HAP-1 (cell line): ENCODE measurements at regions not wholly inside any gene's neighbourhood (a gene's known extent, or its start where the extent isn't known, plus 50 kb on each side); places are given as distances from the start of the nearest gene placed in this dataset.

Experiments
- DNase-seq, 2 experiments: peaks; one replicate each; pipeline ENCODE4 v3.0.0-alpha.2; 2016 to 2020; ENCODE audit warnings: low spot score in 2 of 2
- H3K27me3 ChIP-seq: fragments of 250-450 bp; sonication (Bioruptor Pico); 2 replicates; pipeline ENCODE4 v1.5.1; 2020; ENCODE audit warnings: low read depth, mild to moderate bottlenecking, moderate library complexity
- H3K36me3 ChIP-seq: fragments of 250-450 bp; sonication (Bioruptor Pico); replicated peaks from 2 replicates; pipeline ENCODE4 v1.5.1; 2020; ENCODE audit warnings: mild to moderate bottlenecking
- H3K4me1 ChIP-seq: fragments of 250-450 bp; sonication (Bioruptor Pico); 2 replicates; pipeline ENCODE4 v1.5.1; 2020; ENCODE audit warnings: mild to moderate bottlenecking
- H3K4me3 ChIP-seq: fragments of 250-450 bp; sonication (Bioruptor Pico); 2 replicates; pipeline ENCODE4 v1.5.1; 2020; ENCODE audit warnings: mild to moderate bottlenecking, moderate library complexity
- H3K9me3 ChIP-seq: fragments of 250-450 bp; sonication (Bioruptor Pico); 2 replicates; pipeline ENCODE4 v1.5.1; 2020; ENCODE audit warnings: mild to moderate bottlenecking, moderate library complexity
- in situ Hi-C: fragments of 300-500 bp; cut with MboI; formaldehyde crosslinking; loops from 3 replicates; pipeline ENCODE4 v1.14.3; 2020; ENCODE audit warnings: low sequenced_read_pairs, inconsistent platforms, mixed read lengths

GRCh38 chr20:11072982-11073381, 399.2 kb upstream of the JAG1 start:
- H3K4me1 ChIP-seq = no peaks in the 10 kb centered on the region
- peaks cover 3% of the 10 kb centered on the region for H3K27me3 ChIP-seq
- H3K4me3 ChIP-seq = no peak overlapping the region
- no peaks in the 10 kb centered on the region for H3K36me3 ChIP-seq
- DNase-seq = no peak
- in situ Hi-C loops = no loop called here
- no peaks in the 10 kb centered on the region for H3K9me3 ChIP-seq

GRCh38 chr20:11076434-11077105, 402.8 kb upstream of the JAG1 start:
- Histone ChIP-seq H3K4me1 (no peaks in the 10 kb centered on the region), H3K27me3 (peaks cover 3% of the 10 kb centered on the region), H3K4me3 (no peak overlapping the region), H3K9me3 (no peaks in the 10 kb centered on the region), H3K36me3 (no peaks in the 10 kb centered on the region)
- in situ Hi-C loops = no loop called here
- DNase-seq = no peak

GRCh38 chr20:11077226-11077625, 403.4 kb upstream of the JAG1 start:
- in situ Hi-C loops = no loop called here

DNA sequence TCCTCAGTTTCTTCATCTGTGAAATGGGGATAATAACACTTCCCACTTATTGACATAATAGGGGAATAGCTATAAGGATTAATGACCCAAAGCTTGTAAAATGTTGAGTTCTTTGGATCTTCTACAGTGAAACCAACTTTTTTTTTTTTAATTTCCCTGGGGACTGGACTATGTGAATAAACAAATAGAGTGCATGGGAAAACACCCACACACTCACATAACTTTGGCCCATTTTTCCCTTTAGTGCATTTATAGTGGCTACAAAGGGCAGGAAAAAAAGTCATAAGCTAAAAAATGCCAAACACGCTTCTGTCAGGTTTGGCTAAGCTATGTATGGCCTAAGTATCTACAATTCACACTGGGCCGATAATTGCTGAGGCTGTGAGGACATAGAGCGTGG, 406.2 kb upstream of the JAG1 start:
- no peaks in the 10 kb centered on the region for H3K4me1 ChIP-seq
- H3K4me3 ChIP-seq = no peak overlapping the region
- H3K9me3 ChIP-seq = no peaks in the 10 kb centered on the region
- H3K27me3 ChIP-seq = no peaks in the 10 kb centered on the region
- in situ Hi-C loops = no loop called here
- DNase-seq = no peak
- no peaks in the 10 kb centered on the region for H3K36me3 ChIP-seq

More at GRCh38 chr20:11077226-11077625, 403.4 kb upstream of the JAG1 start:
- Histone ChIP-seq H3K9me3 (no peaks in the 10 kb centered on the region), H3K4me3 (no peak overlapping the region), H3K36me3 (no peaks in the 10 kb centered on the region), H3K27me3 (peaks cover 3% of the 10 kb centered on the region), H3K4me1 (no peaks in the 10 kb centered on the region)
- no peak for DNase-seq

- Histone ChIP-seq H3K4me3 (no peak overlapping the region), H3K9me3 (no peaks in the 10 kb centered on the region), H3K36me3 (no peaks in the 10 kb centered on the region), H3K4me1 (no peaks in the 10 kb centered on the region), H3K27me3 (no peaks in the 10 kb centered on the region)
- in situ Hi-C loops = no loop called here
- DNase-seq = no peak
These were observed 407.1 kb upstream of the JAG1 start for GRCh38 chr20:11080781-11081377.

GRCh38 chr20:11083841-11084240, 410.0 kb upstream of the JAG1 start:
- Histone ChIP-seq H3K27me3 (no peaks in the 10 kb centered on the region), H3K9me3 (no peaks in the 10 kb centered on the region), H3K4me3 (no peak overlapping the region), H3K36me3 (no peaks in the 10 kb centered on the region), H3K4me1 (no peaks in the 10 kb centered on the region)
- no peak for DNase-seq
- in situ Hi-C loops = no loop called here

DNA sequence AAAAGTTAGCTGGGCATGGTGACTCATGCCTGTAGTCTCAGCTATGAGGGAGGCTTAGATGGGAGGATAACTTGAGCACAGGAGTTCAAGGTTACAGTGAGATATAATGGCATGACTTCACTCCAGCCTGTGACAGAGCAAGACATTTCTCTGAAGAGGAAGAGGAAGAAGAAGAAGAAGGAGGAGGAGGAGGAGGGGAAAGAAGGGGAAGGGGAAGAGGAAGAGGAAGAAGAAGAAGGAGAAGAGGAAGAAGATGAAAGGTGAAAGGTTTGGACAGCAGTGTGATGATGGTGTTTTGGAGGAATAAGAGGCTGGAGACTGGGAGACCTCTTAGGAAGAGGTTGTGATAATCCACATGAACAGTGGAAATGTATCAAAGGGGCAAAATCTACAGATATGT, 410.7 kb upstream of the JAG1 start:
- H3K36me3 ChIP-seq = no peaks in the 10 kb centered on the region
- DNase-seq = no peak
- no peaks in the 10 kb centered on the region for H3K9me3 ChIP-seq
- no peaks in the 10 kb centered on the region for H3K4me1 ChIP-seq
- H3K4me3 ChIP-seq = no peak overlapping the region
- H3K27me3 ChIP-seq = no peaks in the 10 kb centered on the region
- in situ Hi-C loops = no loop called here

DNA sequence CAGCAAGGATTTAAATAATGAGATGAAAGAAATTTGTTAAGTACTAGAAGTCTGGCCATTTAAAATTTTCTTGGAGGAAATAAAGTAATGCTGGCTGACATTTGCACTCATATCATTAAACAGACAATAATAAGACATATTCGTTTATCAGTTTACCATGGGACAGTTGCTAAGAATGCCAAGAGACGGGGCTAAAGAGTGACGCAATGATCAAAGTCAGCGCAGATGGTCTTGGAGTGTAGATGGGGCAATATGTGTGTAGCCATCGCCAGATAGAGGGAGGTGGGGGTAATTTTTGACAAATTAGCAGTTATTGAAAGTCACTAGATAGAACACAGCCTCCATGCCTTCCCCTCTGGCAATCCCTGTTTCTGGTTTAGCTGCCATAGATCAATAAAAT, 413.2 kb upstream of the JAG1 start:
- Histone ChIP-seq H3K9me3 (no peaks in the 10 kb centered on the region), H3K4me3 (no peak overlapping the region), H3K4me1 (no peaks in the 10 kb centered on the region), H3K27me3 (peaks cover 2% of the 10 kb centered on the region; the same call in 1 of the 2 replicates), H3K36me3 (no peaks in the 10 kb centered on the region)
- DNase-seq = no peak
- in situ Hi-C loops = no loop called here

- H3K27me3 ChIP-seq = peaks cover 5% of the 10 kb centered on the region
- in situ Hi-C loops = no loop called here
- no peak for DNase-seq
These were observed 417.0 kb upstream of the JAG1 start for GRCh38 chr20:11090751-11091150.

DNA sequence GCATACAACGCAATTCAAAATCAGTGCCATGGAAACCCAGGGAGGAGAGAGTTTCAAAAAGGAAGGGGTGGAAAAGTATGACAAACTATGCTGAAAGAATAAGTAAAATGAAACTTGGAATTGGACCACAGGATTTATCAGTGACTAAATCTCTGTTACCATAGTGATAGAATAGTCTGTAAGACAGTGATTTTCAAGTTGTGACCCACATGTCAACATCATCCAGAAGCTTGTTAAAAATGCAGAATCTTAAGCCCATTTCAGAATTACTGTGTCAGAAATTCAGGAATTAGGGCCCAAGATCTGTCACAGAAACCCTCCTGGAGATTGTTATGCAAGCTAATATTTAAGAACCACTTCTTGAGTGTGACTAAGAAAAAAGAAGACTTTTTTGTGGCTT, 417.7 kb upstream of the JAG1 start:
- Histone ChIP-seq H3K9me3 (no peaks in the 10 kb centered on the region), H3K4me1 (no peaks in the 10 kb centered on the region), H3K36me3 (no peaks in the 10 kb centered on the region), H3K4me3 (no peak overlapping the region), H3K27me3 (peaks cover 5% of the 10 kb centered on the region)
- DNase-seq = no peak
- in situ Hi-C loops = no loop called here

More at GRCh38 chr20:11090751-11091150, 417.0 kb upstream of the JAG1 start:
- no peaks in the 10 kb centered on the region for H3K9me3 ChIP-seq
- no peaks in the 10 kb centered on the region for H3K36me3 ChIP-seq
- H3K4me1 ChIP-seq = no peaks in the 10 kb centered on the region
- no peak overlapping the region for H3K4me3 ChIP-seq

DNA sequence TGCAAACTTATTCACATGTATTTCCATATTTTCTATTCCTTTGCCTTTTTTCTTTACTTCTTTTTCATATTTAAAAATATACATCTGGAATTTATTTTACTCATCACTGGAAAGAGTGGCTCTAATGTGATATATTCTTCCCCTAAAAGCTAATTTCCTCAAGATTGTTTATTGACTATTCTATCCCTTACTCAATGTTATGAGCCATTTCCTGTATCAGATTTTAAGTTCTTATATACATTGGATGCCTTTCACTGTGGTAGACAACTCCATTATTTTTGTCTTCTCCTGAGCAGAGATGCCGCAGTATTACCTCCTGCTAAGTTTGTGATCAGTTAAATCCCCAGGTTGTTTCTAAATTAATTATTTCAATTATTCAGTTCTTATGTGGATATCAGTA, 418.4 kb upstream of the JAG1 start:
- H3K9me3 ChIP-seq = no peaks in the 10 kb centered on the region
- H3K36me3 ChIP-seq = no peaks in the 10 kb centered on the region
- H3K27me3 ChIP-seq = peaks cover 5% of the 10 kb centered on the region
- no peaks in the 10 kb centered on the region for H3K4me1 ChIP-seq
- H3K4me3 ChIP-seq = no peak overlapping the region
- in situ Hi-C loops = no loop called here
- no peak for DNase-seq

DNA sequence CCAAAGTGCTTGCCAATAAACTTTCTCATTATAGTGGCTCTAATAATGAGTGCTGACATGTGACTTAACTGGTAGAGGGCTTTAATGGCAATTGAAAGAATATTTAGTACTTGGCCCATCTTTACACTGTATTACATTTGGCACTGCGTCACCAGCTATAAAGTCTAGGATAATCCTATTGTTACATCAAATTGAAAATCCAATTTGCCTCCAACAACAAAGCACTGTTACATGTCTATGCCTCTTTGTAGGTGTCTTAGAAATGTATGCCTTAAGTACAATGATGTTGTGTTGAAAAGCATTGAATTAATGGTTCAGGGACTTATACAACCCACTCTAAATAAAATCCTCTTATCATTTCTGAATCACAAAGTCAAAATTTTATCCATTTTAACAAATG, 420.4 kb upstream of the JAG1 start:
- Histone ChIP-seq H3K36me3 (no peaks in the 10 kb centered on the region), H3K9me3 (no peaks in the 10 kb centered on the region), H3K4me3 (no peak overlapping the region), H3K4me1 (no peaks in the 10 kb centered on the region), H3K27me3 (peaks cover 5% of the 10 kb centered on the region)
- peak in 1 of 2 experiments; percentile 54 for DNase-seq
- in situ Hi-C loops = no loop called here

DNA sequence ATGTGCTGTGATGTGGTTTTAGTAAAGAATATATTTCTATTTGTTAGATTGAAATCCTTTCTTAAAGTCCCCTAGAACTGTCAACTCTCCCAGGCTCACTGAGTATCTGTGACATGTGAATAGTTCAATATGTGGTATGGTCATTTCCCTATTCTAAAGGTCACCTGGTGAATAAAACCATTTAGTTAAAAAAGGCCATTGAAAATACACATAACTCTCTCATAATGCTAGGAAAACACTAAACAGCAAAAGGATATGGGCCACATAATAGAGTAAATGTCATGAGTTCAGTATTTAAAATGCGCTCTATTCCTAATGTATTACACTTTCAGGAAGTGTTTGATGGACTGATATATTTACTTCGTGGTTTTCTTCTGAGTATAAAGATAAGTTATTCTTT, 420.9 kb upstream of the JAG1 start:
- H3K9me3 ChIP-seq = no peaks in the 10 kb centered on the region

DNA sequence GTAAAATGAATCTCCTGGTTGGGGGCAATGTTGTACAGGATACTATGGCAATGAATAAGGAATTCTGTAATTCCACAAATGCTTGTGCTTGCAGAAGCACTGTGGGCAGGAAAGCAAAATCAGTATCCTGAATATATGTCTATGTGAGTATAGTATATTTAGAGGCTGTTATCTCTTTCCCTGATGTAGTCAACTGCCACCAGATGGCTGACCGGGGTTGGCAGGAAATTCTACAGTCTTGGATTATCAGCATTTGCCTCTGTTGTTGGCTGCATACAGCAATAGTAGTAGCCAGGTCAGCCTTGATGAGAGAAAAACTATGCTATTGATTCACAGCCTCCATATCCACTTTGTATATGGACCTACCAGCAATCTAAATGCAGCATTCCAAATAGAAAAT, 425.1 kb upstream of the JAG1 start:
- DNase-seq = no peak
- Histone ChIP-seq H3K4me1 (no peaks in the 10 kb centered on the region), H3K9me3 (no peaks in the 10 kb centered on the region), H3K36me3 (no peaks in the 10 kb centered on the region), H3K4me3 (no peak overlapping the region), H3K27me3 (no peaks in the 10 kb centered on the region)
- in situ Hi-C loops = no loop called here

More for the DNA sequence above, 420.9 kb upstream of the JAG1 start:
- DNase-seq = no peak
- in situ Hi-C loops = no loop called here
- H3K36me3 ChIP-seq = no peaks in the 10 kb centered on the region
- no peak overlapping the region for H3K4me3 ChIP-seq
- H3K27me3 ChIP-seq = peaks cover 5% of the 10 kb centered on the region
- no peaks in the 10 kb centered on the region for H3K4me1 ChIP-seq

DNA sequence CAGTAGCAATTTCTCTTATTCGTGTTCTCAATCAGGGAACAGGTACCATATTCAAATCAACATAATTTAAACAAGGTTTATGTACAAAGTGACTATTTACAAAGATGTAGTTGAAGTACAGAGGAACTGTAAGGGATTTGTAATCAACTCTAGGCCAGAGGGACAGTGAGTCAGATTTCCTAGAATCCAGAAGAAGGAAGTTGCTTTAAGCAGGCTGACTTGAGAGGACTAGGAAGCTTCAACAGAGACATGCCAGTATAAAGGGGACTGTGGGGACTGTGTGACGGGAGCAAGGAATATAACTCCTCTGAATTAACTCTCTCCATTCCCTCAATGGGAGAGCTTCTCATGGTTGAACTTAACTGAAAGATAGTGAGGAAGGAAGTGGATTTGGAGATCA, 427.4 kb upstream of the JAG1 start:
- in situ Hi-C loops = no loop called here
- Histone ChIP-seq H3K27me3 (no peaks in the 10 kb centered on the region), H3K36me3 (no peaks in the 10 kb centered on the region), H3K4me3 (no peak overlapping the region), H3K9me3 (no peaks in the 10 kb centered on the region), H3K4me1 (no peaks in the 10 kb centered on the region)
- no peak for DNase-seq
